AG09319 (cell line): ENCODE measurements at regions not wholly inside any gene's neighbourhood (a gene's known extent, or its start where the extent isn't known, plus 50 kb on each side); places are given as distances from the start of the nearest gene placed in this dataset.

ENCODE experiments used
- DNase-seq: peaks from one replicate; pipeline ENCODE4 v3.0.0-alpha.2; 2010; ENCODE audit warnings: low read depth; ENCODE audit errors: extremely low read depth
- TF ChIP-seq, protein P1 (sequence below): IDR thresholded peaks from 2 replicates; pipeline ENCODE4 v1.5.1; 2011; ENCODE audit warnings: low read depth, mild to moderate bottlenecking, inconsistent platforms, low read length, moderate library complexity

DNA sequence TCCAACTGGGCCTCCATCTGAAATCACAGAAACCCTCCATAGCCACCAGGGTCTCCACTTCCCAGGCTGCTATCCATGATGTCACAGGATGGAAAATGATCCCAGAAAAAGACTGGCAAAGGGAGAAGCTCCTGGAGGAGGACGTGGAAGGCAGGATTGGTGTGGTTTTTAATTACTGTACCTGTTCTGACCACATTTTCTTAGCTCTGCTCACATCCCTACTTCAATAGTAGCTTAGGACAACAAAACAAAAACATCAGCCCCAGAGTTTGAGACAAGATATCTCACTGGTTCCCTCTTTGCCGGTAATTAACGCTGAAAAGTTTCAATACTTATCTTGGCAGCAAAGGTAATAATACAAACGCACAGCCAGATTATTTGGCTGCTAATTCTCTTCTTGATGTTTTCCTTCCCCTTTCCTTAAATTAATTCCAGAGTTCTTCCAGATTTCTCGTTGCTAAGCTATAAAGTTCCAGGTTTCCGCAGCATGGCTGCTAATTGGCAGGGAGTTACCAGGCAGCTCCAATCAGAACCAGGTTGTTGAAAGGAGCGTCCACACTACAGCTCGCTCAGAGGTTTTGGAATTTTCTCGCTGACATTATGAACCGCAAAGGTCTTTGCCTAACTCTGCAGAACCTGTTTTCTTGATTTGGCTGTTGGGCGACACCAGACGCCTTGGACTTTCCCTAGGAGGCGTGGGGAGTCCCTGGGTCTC, 263.4 kb downstream of the MRTFB start:
- peak; percentile 48 for DNase-seq
- TF ChIP-seq, protein P1, sequence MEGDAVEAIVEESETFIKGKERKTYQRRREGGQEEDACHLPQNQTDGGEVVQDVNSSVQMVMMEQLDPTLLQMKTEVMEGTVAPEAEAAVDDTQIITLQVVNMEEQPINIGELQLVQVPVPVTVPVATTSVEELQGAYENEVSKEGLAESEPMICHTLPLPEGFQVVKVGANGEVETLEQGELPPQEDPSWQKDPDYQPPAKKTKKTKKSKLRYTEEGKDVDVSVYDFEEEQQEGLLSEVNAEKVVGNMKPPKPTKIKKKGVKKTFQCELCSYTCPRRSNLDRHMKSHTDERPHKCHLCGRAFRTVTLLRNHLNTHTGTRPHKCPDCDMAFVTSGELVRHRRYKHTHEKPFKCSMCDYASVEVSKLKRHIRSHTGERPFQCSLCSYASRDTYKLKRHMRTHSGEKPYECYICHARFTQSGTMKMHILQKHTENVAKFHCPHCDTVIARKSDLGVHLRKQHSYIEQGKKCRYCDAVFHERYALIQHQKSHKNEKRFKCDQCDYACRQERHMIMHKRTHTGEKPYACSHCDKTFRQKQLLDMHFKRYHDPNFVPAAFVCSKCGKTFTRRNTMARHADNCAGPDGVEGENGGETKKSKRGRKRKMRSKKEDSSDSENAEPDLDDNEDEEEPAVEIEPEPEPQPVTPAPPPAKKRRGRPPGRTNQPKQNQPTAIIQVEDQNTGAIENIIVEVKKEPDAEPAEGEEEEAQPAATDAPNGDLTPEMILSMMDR, result no peak

- TF ChIP-seq, protein P1, result no peak
- no peak for DNase-seq
Measured at GRCh38 chr16:14333361-14333760, 262.2 kb downstream of the MRTFB start.

DNA sequence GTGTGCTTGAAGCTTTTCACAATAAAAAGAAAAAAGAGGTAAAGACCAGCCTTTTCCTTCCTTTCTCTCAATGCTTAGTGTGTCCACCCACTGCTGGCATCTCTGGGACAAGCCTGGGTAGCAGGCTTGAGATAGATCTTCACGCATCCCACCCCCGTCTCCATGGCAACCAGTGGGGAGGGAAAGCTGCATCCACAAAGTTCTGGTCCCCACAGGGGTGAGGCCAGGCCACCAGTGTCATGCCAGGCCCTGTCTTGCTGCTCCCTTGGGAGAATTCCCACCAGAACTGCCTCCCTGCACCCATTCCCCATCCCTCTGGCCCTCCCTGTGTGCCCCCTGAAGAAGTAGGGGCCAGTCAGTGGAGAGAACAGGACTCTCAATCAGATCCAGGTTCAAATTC, 259.9 kb downstream of the MRTFB start:
- TF ChIP-seq, protein P1, result no peak
- no peak for DNase-seq

- TF ChIP-seq, protein P1, result no peak
- DNase-seq, result no peak
Measured at GRCh38 chr16:14329727-14330350, 258.7 kb downstream of the MRTFB start.

- DNase-seq, result peak; percentile 62
- TF ChIP-seq, protein P1, result no peak
Measured at GRCh38 chr16:14325502-14326401, 254.6 kb downstream of the MRTFB start.

GRCh38 chr16:14324581-14324980, 253.5 kb downstream of the MRTFB start:
- no peak for DNase-seq
- TF ChIP-seq, protein P1, result no peak
